ENCODE measurements at regions not wholly inside any gene's neighbourhood (a gene's known extent, or its start where the extent isn't known, plus 50 kb on each side); places are given as distances from the start of the nearest gene placed in this dataset. TPM values are rescaled to one million over a fixed set of nuclear protein-coding genes. Genes with fewer than 3 reads are reported as not detected.

DNA sequence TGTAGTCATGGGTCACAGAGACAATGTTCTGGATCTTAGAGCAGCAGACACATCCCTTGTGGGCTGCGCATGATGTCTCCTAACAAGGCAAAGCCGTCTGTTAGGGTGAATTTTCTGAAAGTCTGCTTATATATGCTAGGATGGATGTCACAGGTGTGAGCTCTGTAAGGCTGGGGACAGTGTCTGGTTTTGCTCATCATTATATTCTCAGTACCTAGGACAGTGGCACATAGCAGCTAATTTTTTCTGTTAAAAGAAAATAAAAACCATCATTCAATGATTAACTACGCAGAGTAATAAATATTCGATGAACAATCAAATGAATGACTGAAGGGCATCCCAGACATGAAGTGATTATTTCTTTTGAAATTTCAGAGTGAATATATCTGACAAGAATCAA is 52.9 kb upstream of the FAM169A start:
- no peak overlapping the region for H2AFZ ChIP-seq
- no peaks in the 10 kb centered on the region for H3K36me3 ChIP-seq (replicated peaks; ENCODE audit: insufficient read depth, low read depth)
- no peaks in the 10 kb centered on the region for H3K4me1 ChIP-seq (ENCODE audit: insufficient read depth)
- H3K4me3 ChIP-seq, result no peak overlapping the region
- H3K27ac ChIP-seq, result no peak overlapping the region
- no peak for TF ChIP-seq EZH2phosphoT487 (IDR thresholded peaks at IDR 0.05; ENCODE audit: low read depth, severe bottlenecking, unreplicated experiment)
- TF ChIP-seq EZH2 (IDR thresholded peaks at IDR 0.05; ENCODE audit: borderline replicate concordance), result no peak
- TF ChIP-seq, protein P1, sequence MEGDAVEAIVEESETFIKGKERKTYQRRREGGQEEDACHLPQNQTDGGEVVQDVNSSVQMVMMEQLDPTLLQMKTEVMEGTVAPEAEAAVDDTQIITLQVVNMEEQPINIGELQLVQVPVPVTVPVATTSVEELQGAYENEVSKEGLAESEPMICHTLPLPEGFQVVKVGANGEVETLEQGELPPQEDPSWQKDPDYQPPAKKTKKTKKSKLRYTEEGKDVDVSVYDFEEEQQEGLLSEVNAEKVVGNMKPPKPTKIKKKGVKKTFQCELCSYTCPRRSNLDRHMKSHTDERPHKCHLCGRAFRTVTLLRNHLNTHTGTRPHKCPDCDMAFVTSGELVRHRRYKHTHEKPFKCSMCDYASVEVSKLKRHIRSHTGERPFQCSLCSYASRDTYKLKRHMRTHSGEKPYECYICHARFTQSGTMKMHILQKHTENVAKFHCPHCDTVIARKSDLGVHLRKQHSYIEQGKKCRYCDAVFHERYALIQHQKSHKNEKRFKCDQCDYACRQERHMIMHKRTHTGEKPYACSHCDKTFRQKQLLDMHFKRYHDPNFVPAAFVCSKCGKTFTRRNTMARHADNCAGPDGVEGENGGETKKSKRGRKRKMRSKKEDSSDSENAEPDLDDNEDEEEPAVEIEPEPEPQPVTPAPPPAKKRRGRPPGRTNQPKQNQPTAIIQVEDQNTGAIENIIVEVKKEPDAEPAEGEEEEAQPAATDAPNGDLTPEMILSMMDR (IDR thresholded peaks at IDR 0.05; ENCODE audit: poor library complexity), result no peak
- no peaks in the 10 kb centered on the region for H3K27me3 ChIP-seq
- H3K4me2 ChIP-seq, result no peak overlapping the region
- no peaks in the 10 kb centered on the region for H3K9me2 ChIP-seq (replicated peaks; ENCODE audit: insufficient read depth)
- H4K20me1 ChIP-seq (ENCODE audit: insufficient read depth, poor library complexity, severe bottlenecking), result no peaks in the 10 kb centered on the region
- no peaks in the 10 kb centered on the region for H3K79me2 ChIP-seq
- no peaks in the 10 kb centered on the region for H3K9me3 ChIP-seq (ENCODE audit: low read depth)
- DNase-seq (ENCODE audit: low spot score), result no peak
- WGBS (ENCODE audit: low lambda C conversion rate, missing lambda C conversion rate), result 84% methylated on average over 4 of the region's 4 CpGs

- Histone ChIP-seq H3K9me2 (replicated peaks; ENCODE audit: insufficient read depth) (no peaks in the 10 kb centered on the region), H3K4me1 (ENCODE audit: insufficient read depth) (no peaks in the 10 kb centered on the region), H3K4me3 (no peak overlapping the region), H2AFZ (no peak overlapping the region), H3K79me2 (no peaks in the 10 kb centered on the region), H3K27ac (no peak overlapping the region), H3K4me2 (no peak overlapping the region), H4K20me1 (ENCODE audit: insufficient read depth, poor library complexity, severe bottlenecking) (no peaks in the 10 kb centered on the region), H3K36me3 (replicated peaks; ENCODE audit: insufficient read depth, low read depth) (no peaks in the 10 kb centered on the region), H3K9me3 (ENCODE audit: low read depth) (no peaks in the 10 kb centered on the region), H3K27me3 (no peaks in the 10 kb centered on the region)
- no peak for TF ChIP-seq EZH2phosphoT487 (IDR thresholded peaks at IDR 0.05; ENCODE audit: low read depth, severe bottlenecking, unreplicated experiment)
- TF ChIP-seq EZH2 (IDR thresholded peaks at IDR 0.05; ENCODE audit: borderline replicate concordance), result no peak
- TF ChIP-seq, protein P1 (IDR thresholded peaks at IDR 0.05; ENCODE audit: poor library complexity), result no peak
- 86% methylated on average over 4 of the region's 4 CpGs for WGBS (ENCODE audit: low lambda C conversion rate, missing lambda C conversion rate)
- no peak for DNase-seq (ENCODE audit: low spot score)
These were observed 52.1 kb upstream of the FAM169A start for GRCh38 chr5:74918232-74918669.

- H3K9me3 ChIP-seq (ENCODE audit: low read depth), result no peaks in the 10 kb centered on the region
- H3K79me2 ChIP-seq, result no peaks in the 10 kb centered on the region
- WGBS (ENCODE audit: low lambda C conversion rate, missing lambda C conversion rate), result 72% methylated on average over 7 of the region's 7 CpGs
- no peaks in the 10 kb centered on the region for H3K9me2 ChIP-seq (replicated peaks; ENCODE audit: insufficient read depth)
- H4K20me1 ChIP-seq (ENCODE audit: insufficient read depth, poor library complexity, severe bottlenecking), result no peaks in the 10 kb centered on the region
- H3K27ac ChIP-seq, result peak overlapping the region; percentile 70
- H3K4me1 ChIP-seq (ENCODE audit: insufficient read depth), result no peaks in the 10 kb centered on the region
- DNase-seq (ENCODE audit: low spot score), result peak; percentile 73
- TF ChIP-seq, protein P1 (IDR thresholded peaks at IDR 0.05; ENCODE audit: poor library complexity), result no peak
- no peak for TF ChIP-seq EZH2 (IDR thresholded peaks at IDR 0.05; ENCODE audit: borderline replicate concordance)
- no peak for TF ChIP-seq EZH2phosphoT487 (IDR thresholded peaks at IDR 0.05; ENCODE audit: low read depth, severe bottlenecking, unreplicated experiment)
- H3K27me3 ChIP-seq, result no peaks in the 10 kb centered on the region
- H3K4me2 ChIP-seq, result no peak overlapping the region
- no peak overlapping the region for H2AFZ ChIP-seq
- no peaks in the 10 kb centered on the region for H3K36me3 ChIP-seq (replicated peaks; ENCODE audit: insufficient read depth, low read depth)
- no peak overlapping the region for H3K4me3 ChIP-seq
These were observed 50.9 kb upstream of the FAM169A start for GRCh38 chr5:74916831-74917710.

Small RNA genes lying in the stretch of these regions (small RNA-seq; reads per million reads assigned to genes)
- not detected for gene AC116337.2
